ENCODE measurements at regions not wholly inside any gene's neighbourhood (a gene's known extent, or its start where the extent isn't known, plus 50 kb on each side); places are given as distances from the start of the nearest gene placed in this dataset.

DNA sequence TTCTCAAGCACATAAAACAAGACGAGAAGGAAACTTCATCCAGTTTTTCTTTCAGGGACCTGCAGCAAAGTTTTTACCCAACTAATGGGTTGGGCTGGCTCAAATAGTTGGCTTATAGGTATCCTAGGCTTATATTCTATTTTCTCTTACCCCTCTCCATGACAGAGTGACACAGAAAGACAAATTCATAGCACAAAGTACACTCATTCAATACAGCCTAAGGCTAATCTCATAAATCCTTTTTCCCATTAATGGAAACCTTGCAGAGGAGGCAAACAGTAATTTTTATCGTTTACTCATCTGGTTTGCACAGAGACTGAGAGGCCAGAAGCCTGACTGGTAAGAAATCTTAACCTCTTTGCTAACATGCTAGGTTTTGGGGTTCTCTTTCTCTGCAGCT, 1589.9 kb downstream of the SLITRK1 start:
- ChIA-PET POLR2A (no interaction called here), CTCF (interaction anchor here (0.6 kb wide), 1 partner anchor 318 kb away, joined by 3 read pairs; no protein-coding TSS in a partner anchor)
- Histone ChIP-seq H3K9me3 (ENCODE audit: control insufficient read depth, insufficient read depth, low read depth, low read length) (no peaks in the 10 kb centered on the region), H3K36me3 (ENCODE audit: control insufficient read depth in 2 of 2, insufficient read depth in 1 of 2, low read length in 2 of 2) (no peaks in the 10 kb centered on the region), H3K4me3 (ENCODE audit: low read depth, low read length) (no peak overlapping the region), H3K27ac (ENCODE audit: extremely low read depth, low read depth, low read length) (no peak overlapping the region), H3K4me1 (ENCODE audit: control insufficient read depth, insufficient read depth, low read length) (no peaks in the 10 kb centered on the region)
- TF ChIP-seq, protein P1, sequence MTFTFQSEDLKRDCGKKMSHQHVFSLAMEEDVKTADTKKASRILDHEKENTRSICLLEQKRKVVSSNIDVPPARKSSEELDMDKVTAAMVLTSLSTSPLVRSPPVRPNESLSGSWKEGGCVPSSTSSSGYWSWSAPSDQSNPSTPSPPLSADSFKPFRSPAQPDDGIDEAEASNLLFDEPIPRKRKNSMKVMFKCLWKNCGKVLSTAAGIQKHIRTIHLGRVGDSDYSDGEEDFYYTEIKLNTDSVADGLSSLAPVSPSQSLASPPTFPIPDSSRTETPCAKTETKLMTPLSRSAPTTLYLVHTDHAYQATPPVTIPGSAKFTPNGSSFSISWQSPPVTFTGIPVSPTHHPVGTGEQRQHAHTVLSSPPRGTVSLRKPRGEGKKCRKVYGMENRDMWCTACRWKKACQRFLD (tag by site-specific recombination; IDR thresholded peaks at IDR 0.05): no peak
- TF ChIP-seq HOXD13 (CRISPR knock-in tag; IDR thresholded peaks at IDR 0.05; ENCODE audit: borderline replicate concordance): no peak
- no peak for TF ChIP-seq ZNF623 (tag by site-specific recombination; IDR thresholded peaks at IDR 0.05)
- no peak for TF ChIP-seq ZNF366 (tag by site-specific recombination; conservative IDR thresholded peaks at IDR 0.05)
- TF ChIP-seq, protein P2, sequence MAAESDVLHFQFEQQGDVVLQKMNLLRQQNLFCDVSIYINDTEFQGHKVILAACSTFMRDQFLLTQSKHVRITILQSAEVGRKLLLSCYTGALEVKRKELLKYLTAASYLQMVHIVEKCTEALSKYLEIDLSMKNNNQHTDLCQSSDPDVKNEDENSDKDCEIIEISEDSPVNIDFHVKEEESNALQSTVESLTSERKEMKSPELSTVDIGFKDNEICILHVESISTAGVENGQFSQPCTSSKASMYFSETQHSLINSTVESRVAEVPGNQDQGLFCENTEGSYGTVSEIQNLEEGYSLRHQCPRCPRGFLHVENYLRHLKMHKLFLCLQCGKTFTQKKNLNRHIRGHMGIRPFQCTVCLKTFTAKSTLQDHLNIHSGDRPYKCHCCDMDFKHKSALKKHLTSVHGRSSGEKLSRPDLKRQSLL (tag by site-specific recombination; IDR thresholded peaks at IDR 0.05): no peak
- TF ChIP-seq YY2 (tag by site-specific recombination; IDR thresholded peaks at IDR 0.05): no peak
- TF ChIP-seq ZNF416 (tag by site-specific recombination; IDR thresholded peaks at IDR 0.05): no peak
- TF ChIP-seq HOXA7 (CRISPR knock-in tag; IDR thresholded peaks at IDR 0.05; ENCODE audit: borderline replicate concordance): no peak
- no peak for TF ChIP-seq BCL11B (tag by site-specific recombination; IDR thresholded peaks at IDR 0.05; ENCODE audit: low read depth)
- no peak for TF ChIP-seq ZNF426 (tag by site-specific recombination; IDR thresholded peaks at IDR 0.05)
- no peak for TF ChIP-seq ZNF311 (tag by site-specific recombination; IDR thresholded peaks at IDR 0.05; ENCODE audit: borderline replicate concordance)
- no peak for TF ChIP-seq ZNF76 (tag by site-specific recombination; IDR thresholded peaks at IDR 0.05; ENCODE audit: borderline replicate concordance, low read depth)
- no peak for TF ChIP-seq ZNF266 (tag by site-specific recombination; IDR thresholded peaks at IDR 0.05; ENCODE audit: low read depth)
- TF ChIP-seq ZNF202 (tag by site-specific recombination; IDR thresholded peaks at IDR 0.05; ENCODE audit: borderline replicate concordance): no peak
- TF ChIP-seq, protein P3, sequence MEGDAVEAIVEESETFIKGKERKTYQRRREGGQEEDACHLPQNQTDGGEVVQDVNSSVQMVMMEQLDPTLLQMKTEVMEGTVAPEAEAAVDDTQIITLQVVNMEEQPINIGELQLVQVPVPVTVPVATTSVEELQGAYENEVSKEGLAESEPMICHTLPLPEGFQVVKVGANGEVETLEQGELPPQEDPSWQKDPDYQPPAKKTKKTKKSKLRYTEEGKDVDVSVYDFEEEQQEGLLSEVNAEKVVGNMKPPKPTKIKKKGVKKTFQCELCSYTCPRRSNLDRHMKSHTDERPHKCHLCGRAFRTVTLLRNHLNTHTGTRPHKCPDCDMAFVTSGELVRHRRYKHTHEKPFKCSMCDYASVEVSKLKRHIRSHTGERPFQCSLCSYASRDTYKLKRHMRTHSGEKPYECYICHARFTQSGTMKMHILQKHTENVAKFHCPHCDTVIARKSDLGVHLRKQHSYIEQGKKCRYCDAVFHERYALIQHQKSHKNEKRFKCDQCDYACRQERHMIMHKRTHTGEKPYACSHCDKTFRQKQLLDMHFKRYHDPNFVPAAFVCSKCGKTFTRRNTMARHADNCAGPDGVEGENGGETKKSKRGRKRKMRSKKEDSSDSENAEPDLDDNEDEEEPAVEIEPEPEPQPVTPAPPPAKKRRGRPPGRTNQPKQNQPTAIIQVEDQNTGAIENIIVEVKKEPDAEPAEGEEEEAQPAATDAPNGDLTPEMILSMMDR (tag by site-specific recombination; IDR thresholded peaks at IDR 0.05): no peak
- TF ChIP-seq ZNF48 (tag by site-specific recombination; IDR thresholded peaks at IDR 0.05): no peak
- TF ChIP-seq ZNF571 (tag by site-specific recombination; IDR thresholded peaks at IDR 0.05): no peak

DNA sequence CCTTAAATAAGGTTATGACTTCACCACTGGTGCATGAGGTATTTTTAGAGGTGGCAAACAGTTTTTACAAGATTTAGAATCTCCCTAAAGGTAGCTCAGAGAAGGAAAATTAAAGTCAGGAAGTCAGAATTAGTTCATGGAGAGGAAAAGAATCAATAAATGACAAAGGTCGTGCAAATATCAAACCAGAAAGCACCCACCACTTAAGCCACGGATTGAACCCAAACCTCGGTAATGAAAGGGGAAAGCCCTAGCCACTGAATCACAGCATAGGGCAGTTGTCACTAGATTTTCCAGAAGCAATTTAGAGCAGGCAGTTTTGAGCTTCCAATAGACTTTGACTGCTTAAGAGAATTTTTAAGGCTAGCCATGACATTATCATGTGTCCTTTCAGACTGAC, 1590.4 kb downstream of the SLITRK1 start:
- POLR2A ChIA-PET: no interaction called here
- Histone ChIP-seq H3K4me3 (ENCODE audit: low read depth, low read length) (no peak overlapping the region), H3K27ac (ENCODE audit: extremely low read depth, low read depth, low read length) (no peak overlapping the region), H3K4me1 (ENCODE audit: control insufficient read depth, insufficient read depth, low read length) (no peaks in the 10 kb centered on the region), H3K36me3 (ENCODE audit: control insufficient read depth in 2 of 2, insufficient read depth in 1 of 2, low read length in 2 of 2) (no peaks in the 10 kb centered on the region), H3K9me3 (ENCODE audit: control insufficient read depth, insufficient read depth, low read depth, low read length) (no peaks in the 10 kb centered on the region)
- no peak for TF ChIP-seq ZNF433 (tag by site-specific recombination; IDR thresholded peaks at IDR 0.05; ENCODE audit: low read depth)
- CTCF ChIA-PET: interaction anchor here (0.6 kb wide), 1 partner anchor 318 kb away, joined by 3 read pairs; no protein-coding TSS in a partner anchor

DNA sequence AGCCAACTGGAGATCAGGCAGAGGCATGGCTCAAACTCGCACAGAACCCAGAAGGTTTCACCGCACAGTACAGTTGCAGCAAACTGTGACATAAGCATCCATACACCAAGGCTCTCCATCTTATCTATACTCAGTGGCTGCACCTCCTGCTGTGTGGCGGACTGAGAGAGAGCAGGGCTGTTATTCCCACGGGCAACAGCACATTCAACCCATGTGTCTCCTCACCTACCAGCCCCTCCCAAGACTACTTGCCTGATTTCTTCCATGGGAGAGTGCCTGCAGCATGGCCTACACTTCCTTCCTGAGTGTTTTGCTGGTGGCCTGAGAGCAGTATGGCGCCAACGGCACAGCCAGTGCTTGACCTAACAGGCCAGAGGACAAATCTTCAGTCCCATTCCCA, 1606.6 kb downstream of the SLITRK1 start:
- CTCF ChIA-PET: no interaction called here
- POLR2A ChIA-PET: no interaction called here
- Histone ChIP-seq H3K27ac (ENCODE audit: extremely low read depth, low read depth, low read length) (no peak overlapping the region), H3K36me3 (ENCODE audit: control insufficient read depth in 2 of 2, insufficient read depth in 1 of 2, low read length in 2 of 2) (no peaks in the 10 kb centered on the region), H3K9me3 (ENCODE audit: control insufficient read depth, insufficient read depth, low read depth, low read length) (no peaks in the 10 kb centered on the region), H3K4me1 (ENCODE audit: control insufficient read depth, insufficient read depth, low read length) (no peaks in the 10 kb centered on the region), H3K4me3 (ENCODE audit: low read depth, low read length) (no peak overlapping the region)
- TF ChIP-seq TRIM28 (IDR thresholded peaks at IDR 0.05; ENCODE audit: borderline replicate concordance, low read length) (peak; percentile 90; the same call in 1 of the 2 replicates), ZNF214 (tag by site-specific recombination; IDR thresholded peaks at IDR 0.05; ENCODE audit: borderline replicate concordance) (no peak)
